GM12878 (cell line): ENCODE measurements at regions not wholly inside any gene's neighbourhood (a gene's known extent, or its start where the extent isn't known, plus 50 kb on each side); places are given as distances from the start of the nearest gene placed in this dataset.

Experiments used
- ATAC-seq: fragments of 200-7000 bp; cut with Tn5 transposase; 3 replicates; pipeline ENCODE4 v1.9.1; 2020; ENCODE audit warnings: mild to moderate bottlenecking, moderate library complexity
- BruUV-seq: library from RNA; stranded (reverse); fragments of 400-500 nt; replicated peaks from 2 replicates; lab custom pipeline; 2021; lab: Mats Ljungman, UMichigan
- CTCF ChIA-PET: fragments of 300-600 bp; sonication (Branson Sonifier 250); formaldehyde crosslinking; extraction: SDS; loops from one replicate; lab custom pipeline; 2021; ENCODE audit warnings: inconsistent platforms; lab: Yijun Ruan, JAX
- POLR2A ChIA-PET: fragments of 350-600 bp; formaldehyde crosslinking; extraction: SDS; loops from one replicate; lab custom pipeline; 2021; ENCODE audit warnings: inconsistent platforms; lab: Charles Lee
- RAD21 ChIA-PET: fragments of 300-600 bp; sonication (Branson Sonifier 250); formaldehyde crosslinking; loops from one replicate; lab custom pipeline; 2023; ENCODE audit warnings: antibody characterized with exemption; ENCODE audit not compliant: unreplicated experiment; lab: Charles Lee
- SMC1A ChIA-PET: fragments of 300-600 bp; sonication (Branson Sonifier 250); formaldehyde crosslinking; loops from one replicate; lab custom pipeline; 2023; ENCODE audit not compliant: unreplicated experiment, uncharacterized antibody; lab: Charles Lee
- DNase-seq: peaks from one replicate; pipeline ENCODE4 v3.0.0-alpha.2; 2011; ENCODE audit warnings: low read depth, low spot score
- FAIRE-seq: peaks from 3 replicates; lab custom pipeline; 2011; peaks lifted over from hg19 to GRCh38; lab: Jason Lieb, UNC
- H2AFZ ChIP-seq: 2 replicates; pipeline ENCODE4 v1.6.0; 2011; ENCODE audit warnings: low read depth, low read length, control low read depth; ENCODE audit not compliant: control insufficient read depth
- H3K27ac ChIP-seq: 2 replicates; pipeline ENCODE4 v1.5.1; 2011; ENCODE audit warnings: control low read depth; ENCODE audit not compliant: control insufficient read depth, insufficient read depth
- H3K27me3 ChIP-seq, 2 experiments: replicated peaks in 1 of 2; 2 replicates each; pipeline versions ENCODE4 v1.6.0 to v1.6.1; 2011; ENCODE audit warnings: low read length in 1 of 2; ENCODE audit not compliant: control insufficient read depth in 2 of 2, insufficient read depth in 2 of 2
- H3K36me3 ChIP-seq, 2 experiments: 2 replicates each; pipeline ENCODE4 v1.5.1; 2011; ENCODE audit warnings: low read length in 1 of 2; ENCODE audit not compliant: control insufficient read depth in 2 of 2, insufficient read depth in 2 of 2
- H3K4me1 ChIP-seq: 2 replicates; pipeline ENCODE4 v1.6.1; 2011; ENCODE audit warnings: mild to moderate bottlenecking, low read length, moderate library complexity, mixed read lengths; ENCODE audit not compliant: control insufficient read depth, insufficient read depth
- H3K4me2 ChIP-seq: 2 replicates; pipeline ENCODE4 v1.6.0; 2011; ENCODE audit warnings: control low read depth; ENCODE audit not compliant: control insufficient read depth, insufficient read depth
- H3K4me3 ChIP-seq: fragments of 200-600 bp; sonication (generic); 2 replicates; pipeline ENCODE4 v1.5.1; 2016
- H3K79me2 ChIP-seq: 2 replicates; pipeline ENCODE4 v1.6.0; 2011; ENCODE audit warnings: low read length; ENCODE audit not compliant: control insufficient read depth, insufficient read depth
- H3K9ac ChIP-seq: 2 replicates; pipeline ENCODE4 v1.8.0; 2011; ENCODE audit warnings: low read length, control low read depth, mixed read lengths; ENCODE audit not compliant: control insufficient read depth, insufficient read depth
- H3K9me3 ChIP-seq: replicated peaks from 3 replicates; pipeline ENCODE4 v1.5.1; 2011; ENCODE audit warnings: mild to moderate bottlenecking, low read length; ENCODE audit not compliant: control insufficient read depth, insufficient read depth
- H4K20me1 ChIP-seq: 2 replicates; pipeline ENCODE4 v1.6.0; 2011; ENCODE audit not compliant: control insufficient read depth, insufficient read depth
- ETV6 ChIP-seq, 2 experiments: fragments of 450-650 bp in 1 of 2; IDR thresholded peaks in 1 of 2; conservative IDR thresholded peaks in 1 of 2; 2 replicates each; pipeline ENCODE4 v1.6.1; 2014; ENCODE audit warnings: antibody characterized with exemption in 1 of 2, borderline replicate concordance in 1 of 2, low read depth in 1 of 2, mild to moderate bottlenecking in 1 of 2, moderate library complexity in 1 of 2
- GABPA ChIP-seq: IDR thresholded peaks from 2 replicates; pipeline ENCODE4 v1.6.1; 2014; ENCODE audit warnings: antibody characterized with exemption, low read depth, mild to moderate bottlenecking, inconsistent platforms
- MAX ChIP-seq: IDR thresholded peaks from 2 replicates; pipeline ENCODE4 v1.6.1; 2012; ENCODE audit warnings: low read depth, low read length, improper control_type of control experiment
- MYB ChIP-seq: fragments of 150-350 bp; IDR thresholded peaks from 2 replicates; pipeline ENCODE4 v1.6.1; 2014; ENCODE audit warnings: mild to moderate bottlenecking, low read depth, low read length, borderline replicate concordance
- RBBP5 ChIP-seq: fragments of 200-600 bp; sonication (generic); conservative IDR thresholded peaks from 2 replicates; pipeline ENCODE4 v1.6.1; 2016
- SUZ12 ChIP-seq: fragments of 200-600 bp; sonication (generic); IDR thresholded peaks from one replicate; pipeline ENCODE4 v1.6.1; 2018; ENCODE audit warnings: antibody characterized with exemption, mild to moderate bottlenecking; ENCODE audit not compliant: unreplicated experiment
- ZBTB11 ChIP-seq: fragments of 450-650 bp; formaldehyde crosslinking; IDR thresholded peaks from 2 replicates; pipeline ENCODE4 v1.5.0; 2022; ENCODE audit warnings: mild to moderate bottlenecking, missing genetic modification characterization
- WGBS: methylation state at CpG from one replicate; pipeline ENCODE4 v1.1.6; 2016; ENCODE audit warnings: low lambda C conversion rate; ENCODE audit not compliant: insufficient replicate concordance, insufficient coverage; ENCODE audit errors: missing lambda C conversion rate; 5-methylcytosine and 5-hydroxymethylcytosine counted together
- in situ Hi-C: fragments of 300-500 bp; cut with MboI; formaldehyde crosslinking; loops from 9 replicates; pipeline ENCODE4 v1.14.3; 2018; ENCODE audit warnings: mixed read lengths
- intact Hi-C: fragments of 100-400 bp; cut with micrococcal nuclease; formaldehyde crosslinking; loops from one replicate; pipeline ENCODE4 v1.14.2; 2022; ENCODE audit not compliant: unreplicated experiment
- TF ChIP-seq, protein P1 (sequence below): fragments of 450-650 bp; IDR thresholded peaks from 2 replicates; pipeline ENCODE4 v1.6.1; 2016; ENCODE audit warnings: mild to moderate bottlenecking, moderate library complexity, borderline replicate concordance
- TF ChIP-seq, protein P2 (sequence below): IDR thresholded peaks from 2 replicates; pipeline ENCODE4 v1.6.1; 2012; ENCODE audit warnings: improper control_type of control experiment, low read depth, low read length; ENCODE audit not compliant: insufficient replicate concordance

DNA sequence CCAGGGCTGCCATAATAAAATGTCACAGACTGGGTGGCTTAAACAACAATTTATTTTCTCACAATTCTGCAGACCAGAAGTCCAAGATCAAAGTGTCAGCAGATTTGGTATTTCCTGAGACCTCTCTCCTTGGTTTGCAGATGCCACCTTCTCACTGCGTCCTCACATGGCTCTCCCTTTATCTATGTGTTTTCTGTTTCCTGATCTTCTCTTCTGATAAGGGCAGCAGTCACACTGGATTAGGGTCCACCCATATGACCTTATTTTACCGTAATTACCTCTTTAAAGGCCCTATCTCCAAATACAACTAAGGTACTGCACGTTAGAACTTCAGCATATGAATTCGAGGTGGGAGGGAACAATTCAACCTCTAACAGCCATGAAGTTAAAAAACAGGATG, 238.9 kb upstream of the API5 start:
- H3K4me2 ChIP-seq = no peak overlapping the region
- ChIA-PET RAD21 (no interaction called here), SMC1A (no interaction called here), POLR2A (no interaction called here), CTCF (no interaction called here)
- ATAC-seq (no peak), DNase-seq (no peak), FAIRE-seq (no peak)
- no peaks in the 10 kb centered on the region for H3K79me2 ChIP-seq
- no peaks in the 10 kb centered on the region for H4K20me1 ChIP-seq
- 10% methylated on average over 4 of the region's 4 CpGs for WGBS
- H3K27me3 ChIP-seq = no peaks in the 10 kb centered on the region
- in situ Hi-C loops = no loop called here
- no TSS peak for BruUV-seq
- H3K9ac ChIP-seq = no peak overlapping the region
- H3K36me3 ChIP-seq = no peaks in the 10 kb centered on the region
- no peaks in the 10 kb centered on the region for H3K9me3 ChIP-seq
- intact Hi-C loops = no loop called here
- H3K27ac ChIP-seq = no peak overlapping the region
- H3K4me3 ChIP-seq = no peak overlapping the region
- H2AFZ ChIP-seq = no peak overlapping the region
- no peaks in the 10 kb centered on the region for H3K4me1 ChIP-seq
- TF ChIP-seq, protein P1, sequence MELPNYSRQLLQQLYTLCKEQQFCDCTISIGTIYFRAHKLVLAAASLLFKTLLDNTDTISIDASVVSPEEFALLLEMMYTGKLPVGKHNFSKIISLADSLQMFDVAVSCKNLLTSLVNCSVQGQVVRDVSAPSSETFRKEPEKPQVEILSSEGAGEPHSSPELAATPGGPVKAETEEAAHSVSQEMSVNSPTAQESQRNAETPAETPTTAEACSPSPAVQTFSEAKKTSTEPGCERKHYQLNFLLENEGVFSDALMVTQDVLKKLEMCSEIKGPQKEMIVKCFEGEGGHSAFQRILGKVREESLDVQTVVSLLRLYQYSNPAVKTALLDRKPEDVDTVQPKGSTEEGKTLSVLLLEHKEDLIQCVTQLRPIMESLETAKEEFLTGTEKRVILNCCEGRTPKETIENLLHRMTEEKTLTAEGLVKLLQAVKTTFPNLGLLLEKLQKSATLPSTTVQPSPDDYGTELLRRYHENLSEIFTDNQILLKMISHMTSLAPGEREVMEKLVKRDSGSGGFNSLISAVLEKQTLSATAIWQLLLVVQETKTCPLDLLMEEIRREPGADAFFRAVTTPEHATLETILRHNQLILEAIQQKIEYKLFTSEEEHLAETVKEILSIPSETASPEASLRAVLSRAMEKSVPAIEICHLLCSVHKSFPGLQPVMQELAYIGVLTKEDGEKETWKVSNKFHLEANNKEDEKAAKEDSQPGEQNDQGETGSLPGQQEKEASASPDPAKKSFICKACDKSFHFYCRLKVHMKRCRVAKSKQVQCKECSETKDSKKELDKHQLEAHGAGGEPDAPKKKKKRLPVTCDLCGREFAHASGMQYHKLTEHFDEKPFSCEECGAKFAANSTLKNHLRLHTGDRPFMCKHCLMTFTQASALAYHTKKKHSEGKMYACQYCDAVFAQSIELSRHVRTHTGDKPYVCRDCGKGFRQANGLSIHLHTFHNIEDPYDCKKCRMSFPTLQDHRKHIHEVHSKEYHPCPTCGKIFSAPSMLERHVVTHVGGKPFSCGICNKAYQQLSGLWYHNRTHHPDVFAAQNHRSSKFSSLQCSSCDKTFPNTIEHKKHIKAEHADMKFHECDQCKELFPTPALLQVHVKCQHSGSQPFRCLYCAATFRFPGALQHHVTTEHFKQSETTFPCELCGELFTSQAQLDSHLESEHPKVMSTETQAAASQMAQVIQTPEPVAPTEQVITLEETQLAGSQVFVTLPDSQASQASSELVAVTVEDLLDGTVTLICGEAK = no peak
- TF ChIP-seq, protein P2, sequence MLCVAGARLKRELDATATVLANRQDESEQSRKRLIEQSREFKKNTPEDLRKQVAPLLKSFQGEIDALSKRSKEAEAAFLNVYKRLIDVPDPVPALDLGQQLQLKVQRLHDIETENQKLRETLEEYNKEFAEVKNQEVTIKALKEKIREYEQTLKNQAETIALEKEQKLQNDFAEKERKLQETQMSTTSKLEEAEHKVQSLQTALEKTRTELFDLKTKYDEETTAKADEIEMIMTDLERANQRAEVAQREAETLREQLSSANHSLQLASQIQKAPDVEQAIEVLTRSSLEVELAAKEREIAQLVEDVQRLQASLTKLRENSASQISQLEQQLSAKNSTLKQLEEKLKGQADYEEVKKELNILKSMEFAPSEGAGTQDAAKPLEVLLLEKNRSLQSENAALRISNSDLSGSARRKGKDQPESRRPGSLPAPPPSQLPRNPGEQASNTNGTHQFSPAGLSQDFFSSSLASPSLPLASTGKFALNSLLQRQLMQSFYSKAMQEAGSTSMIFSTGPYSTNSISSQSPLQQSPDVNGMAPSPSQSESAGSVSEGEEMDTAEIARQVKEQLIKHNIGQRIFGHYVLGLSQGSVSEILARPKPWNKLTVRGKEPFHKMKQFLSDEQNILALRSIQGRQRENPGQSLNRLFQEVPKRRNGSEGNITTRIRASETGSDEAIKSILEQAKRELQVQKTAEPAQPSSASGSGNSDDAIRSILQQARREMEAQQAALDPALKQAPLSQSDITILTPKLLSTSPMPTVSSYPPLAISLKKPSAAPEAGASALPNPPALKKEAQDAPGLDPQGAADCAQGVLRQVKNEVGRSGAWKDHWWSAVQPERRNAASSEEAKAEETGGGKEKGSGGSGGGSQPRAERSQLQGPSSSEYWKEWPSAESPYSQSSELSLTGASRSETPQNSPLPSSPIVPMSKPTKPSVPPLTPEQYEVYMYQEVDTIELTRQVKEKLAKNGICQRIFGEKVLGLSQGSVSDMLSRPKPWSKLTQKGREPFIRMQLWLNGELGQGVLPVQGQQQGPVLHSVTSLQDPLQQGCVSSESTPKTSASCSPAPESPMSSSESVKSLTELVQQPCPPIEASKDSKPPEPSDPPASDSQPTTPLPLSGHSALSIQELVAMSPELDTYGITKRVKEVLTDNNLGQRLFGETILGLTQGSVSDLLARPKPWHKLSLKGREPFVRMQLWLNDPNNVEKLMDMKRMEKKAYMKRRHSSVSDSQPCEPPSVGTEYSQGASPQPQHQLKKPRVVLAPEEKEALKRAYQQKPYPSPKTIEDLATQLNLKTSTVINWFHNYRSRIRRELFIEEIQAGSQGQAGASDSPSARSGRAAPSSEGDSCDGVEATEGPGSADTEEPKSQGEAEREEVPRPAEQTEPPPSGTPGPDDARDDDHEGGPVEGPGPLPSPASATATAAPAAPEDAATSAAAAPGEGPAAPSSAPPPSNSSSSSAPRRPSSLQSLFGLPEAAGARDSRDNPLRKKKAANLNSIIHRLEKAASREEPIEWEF = no peak
- TF ChIP-seq MAX = no peak
- no peak for TF ChIP-seq ZBTB11 (CRISPR knock-in tag)
- TF ChIP-seq GABPA = no peak
- no peak for TF ChIP-seq MYB
- no peak for TF ChIP-seq ETV6 (conservative IDR thresholded peaks at IDR 0.05 in 1 of 2, IDR thresholded peaks at IDR 0.05 in 1 of 2; ENCODE audit: borderline replicate concordance in 1 of 2, low read depth in 1 of 2)
- TF ChIP-seq SUZ12 = no peak
- no peak for TF ChIP-seq RBBP5
